ENCODE measurements at regions not wholly inside any gene's neighbourhood (a gene's known extent, or its start where the extent isn't known, plus 50 kb on each side); places are given as distances from the start of the nearest gene placed in this dataset.
A peak's percentile ranks its signal among the peaks of the same experiment; 100 is the strongest.
"Not testable (repeated sequence)": the region's sequence is repeated elsewhere in the genome, so short reads cannot be mapped to it uniquely, and the experiment has no call there.

DNA sequence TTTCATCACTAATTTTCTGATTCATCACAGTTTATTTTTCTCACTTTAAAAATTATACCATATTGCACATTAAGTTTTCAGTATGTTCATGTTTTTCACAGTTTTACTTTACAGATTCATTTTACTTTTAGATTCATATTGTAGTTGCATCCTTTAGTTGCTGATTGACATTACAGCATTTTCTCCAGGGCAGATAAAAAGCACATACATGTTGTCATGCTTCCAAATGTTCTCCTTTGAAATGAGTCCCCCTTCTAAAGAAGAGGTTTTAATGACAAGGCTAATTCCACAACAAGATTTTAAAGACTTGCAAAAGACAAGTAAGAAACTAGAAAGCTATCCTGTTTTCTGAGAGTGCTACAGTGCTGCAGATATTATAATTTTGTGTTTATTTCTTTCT lies 72.1 kb upstream of the RASSF8 start:
- Histone ChIP-seq H3K9me3 (ENCODE audit: control insufficient read depth, insufficient read depth, low read length) (no peaks in the 10 kb centered on the region), H3K9ac (ENCODE audit: low read depth, low read length) (no peak overlapping the region), H3K4me3 (ENCODE audit: low read depth, low read length) (no peak overlapping the region), H3K4me1 (ENCODE audit: control insufficient read depth, insufficient read depth, low read length) (peaks cover 54% of the 10 kb centered on the region), H3K36me3 (ENCODE audit: control insufficient read depth, insufficient read depth, low read length) (no peaks in the 10 kb centered on the region), H3K27me3 (ENCODE audit: control insufficient read depth, insufficient read depth, low read length) (no peaks in the 10 kb centered on the region), H3K27ac (ENCODE audit: low read depth, low read length) (peak overlapping the region; percentile 71)

DNA sequence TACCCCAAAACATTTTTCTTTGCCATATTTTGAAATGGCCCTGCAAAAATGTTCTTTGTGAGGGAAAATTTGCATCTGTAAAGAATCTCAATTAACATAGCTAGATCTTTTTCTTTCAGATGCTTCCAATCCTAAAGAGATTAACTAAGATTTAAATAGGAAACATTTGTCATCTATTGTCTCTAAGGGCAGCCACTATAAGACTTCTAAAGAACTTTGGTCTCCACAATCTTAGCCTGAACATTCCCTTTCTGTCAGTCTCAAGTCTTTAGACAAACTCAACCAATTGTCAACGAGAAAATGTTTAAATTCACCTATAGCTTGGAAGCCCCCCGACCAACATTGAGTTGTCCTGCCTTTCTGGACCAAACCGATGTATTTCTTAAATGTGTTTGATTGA lies 71.1 kb upstream of the RASSF8 start:
- Histone ChIP-seq H3K27me3 (ENCODE audit: control insufficient read depth, insufficient read depth, low read length) (no peaks in the 10 kb centered on the region), H3K9ac (ENCODE audit: low read depth, low read length) (no peak overlapping the region), H3K27ac (ENCODE audit: low read depth, low read length) (peak overlapping the region; percentile 84), H3K9me3 (ENCODE audit: control insufficient read depth, insufficient read depth, low read length) (no peaks in the 10 kb centered on the region), H3K36me3 (ENCODE audit: control insufficient read depth, insufficient read depth, low read length) (no peaks in the 10 kb centered on the region), H3K4me1 (ENCODE audit: control insufficient read depth, insufficient read depth, low read length) (peaks cover 54% of the 10 kb centered on the region), H3K4me3 (ENCODE audit: low read depth, low read length) (0 out of 2 replicates have a peak overlapping the region, but pooled peaks have one; percentile 31)

DNA sequence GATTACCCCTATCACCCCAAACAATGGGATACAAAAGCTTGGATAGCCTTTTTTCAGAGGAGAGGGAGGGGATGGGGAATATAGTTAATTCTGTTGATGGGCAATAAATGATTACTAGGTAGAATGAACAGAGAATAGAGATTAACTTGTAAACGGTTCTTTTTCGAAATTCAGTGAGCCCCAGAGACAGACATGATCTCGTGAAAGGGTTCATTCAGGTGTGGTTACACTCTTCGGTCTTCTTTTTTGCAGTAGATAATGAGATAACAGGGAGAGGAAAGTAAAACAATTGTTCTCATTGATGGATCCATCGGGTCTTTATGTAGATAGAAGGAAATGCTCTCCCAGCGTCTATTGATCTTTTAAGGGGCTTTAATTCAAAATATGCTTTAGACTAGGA lies 69.3 kb upstream of the RASSF8 start:
- no peaks in the 10 kb centered on the region for H3K27me3 ChIP-seq (ENCODE audit: control insufficient read depth, insufficient read depth, low read length)
- H3K4me3 ChIP-seq (ENCODE audit: low read depth, low read length) = no peak overlapping the region
- H3K9me3 ChIP-seq (ENCODE audit: control insufficient read depth, insufficient read depth, low read length) = no peaks in the 10 kb centered on the region
- no peak overlapping the region for H3K9ac ChIP-seq (ENCODE audit: low read depth, low read length)
- no peak overlapping the region for H3K27ac ChIP-seq (ENCODE audit: low read depth, low read length)
- no peaks in the 10 kb centered on the region for H3K36me3 ChIP-seq (ENCODE audit: control insufficient read depth, insufficient read depth, low read length)
- peaks cover 48% of the 10 kb centered on the region for H3K4me1 ChIP-seq (ENCODE audit: control insufficient read depth, insufficient read depth, low read length)

DNA sequence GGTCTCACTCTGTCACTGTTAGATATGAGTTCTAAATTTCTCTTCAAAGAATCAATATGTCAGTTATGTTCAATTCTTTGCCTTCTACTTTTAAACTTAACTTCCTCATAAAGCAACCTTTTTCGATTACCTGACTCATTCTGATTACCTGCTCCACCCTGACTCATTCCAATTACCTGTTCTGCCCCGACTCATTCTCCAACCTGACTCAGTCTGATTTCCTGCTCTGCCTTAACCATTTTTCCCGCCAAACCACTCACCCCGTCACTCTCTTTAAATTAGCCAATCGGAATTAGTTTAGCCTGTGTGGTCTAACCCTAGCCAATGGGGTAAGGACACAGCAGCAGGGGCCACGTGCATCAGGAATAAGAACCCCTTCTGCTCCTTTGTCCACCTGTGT lies 67.4 kb upstream of the RASSF8 start:
- not testable (repeated sequence) for H3K36me3 ChIP-seq (ENCODE audit: control insufficient read depth, insufficient read depth, low read length); H3K9ac ChIP-seq (ENCODE audit: low read depth, low read length); H3K9me3 ChIP-seq (ENCODE audit: control insufficient read depth, insufficient read depth, low read length); H3K4me3 ChIP-seq (ENCODE audit: low read depth, low read length); H3K27ac ChIP-seq (ENCODE audit: low read depth, low read length); H3K27me3 ChIP-seq (ENCODE audit: control insufficient read depth, insufficient read depth, low read length)
- peaks cover 36% of the 10 kb centered on the region for H3K4me1 ChIP-seq (ENCODE audit: control insufficient read depth, insufficient read depth, low read length)

DNA sequence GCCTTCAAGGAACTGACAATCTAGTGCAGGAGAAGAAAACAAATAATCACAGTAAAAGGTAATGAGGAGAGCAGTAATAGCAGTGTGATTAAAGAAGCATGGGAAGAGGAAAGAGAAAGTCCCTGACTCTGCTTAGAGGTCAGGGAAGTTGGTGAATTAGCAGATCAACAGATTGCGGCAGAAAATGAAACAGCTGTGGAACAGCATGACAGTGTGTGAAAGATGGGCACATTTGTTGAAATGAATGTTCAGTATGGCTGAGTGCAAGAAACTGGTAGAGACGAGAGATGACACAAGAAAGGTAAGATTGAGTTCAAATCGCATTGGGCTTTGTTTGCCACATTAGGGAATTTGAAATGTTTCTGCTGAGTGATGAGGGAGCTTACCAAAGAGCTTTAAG lies 63.7 kb upstream of the RASSF8 start:
- Histone ChIP-seq H3K9ac (ENCODE audit: low read depth, low read length) (no peak overlapping the region), H3K36me3 (ENCODE audit: control insufficient read depth, insufficient read depth, low read length) (no peaks in the 10 kb centered on the region), H3K4me3 (ENCODE audit: low read depth, low read length) (no peak overlapping the region), H3K27me3 (ENCODE audit: control insufficient read depth, insufficient read depth, low read length) (no peaks in the 10 kb centered on the region), H3K4me1 (ENCODE audit: control insufficient read depth, insufficient read depth, low read length) (peaks cover 5% of the 10 kb centered on the region; the same call in 1 of the 2 replicates), H3K27ac (ENCODE audit: low read depth, low read length) (no peak overlapping the region), H3K9me3 (ENCODE audit: control insufficient read depth, insufficient read depth, low read length) (peaks cover 6% of the 10 kb centered on the region)

DNA sequence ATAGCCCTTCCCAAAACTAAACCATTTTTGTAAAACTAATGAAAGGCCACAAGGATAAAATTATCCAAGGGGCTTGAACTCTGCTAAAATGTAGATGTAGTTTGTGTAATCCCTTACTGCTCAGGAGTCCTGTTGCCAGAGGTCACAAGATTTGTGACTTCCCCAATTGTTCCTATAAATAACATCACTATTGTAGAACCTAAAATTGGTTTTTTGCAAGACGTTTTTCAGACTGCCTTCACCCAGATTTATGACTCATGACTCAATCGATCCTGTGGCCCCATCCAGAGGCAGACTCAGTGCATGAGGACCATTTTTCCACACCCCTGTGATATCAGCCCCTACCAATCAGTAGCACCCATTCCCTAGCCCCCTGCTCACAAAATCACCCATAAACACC lies 61.5 kb upstream of the RASSF8 start:
- Histone ChIP-seq H3K4me1 (ENCODE audit: control insufficient read depth, insufficient read depth, low read length) (no peaks in the 10 kb centered on the region), H3K36me3 (ENCODE audit: control insufficient read depth, insufficient read depth, low read length) (no peaks in the 10 kb centered on the region), H3K9ac (ENCODE audit: low read depth, low read length) (no peak overlapping the region), H3K4me3 (ENCODE audit: low read depth, low read length) (no peak overlapping the region), H3K27ac (ENCODE audit: low read depth, low read length) (no peak overlapping the region), H3K27me3 (ENCODE audit: control insufficient read depth, insufficient read depth, low read length) (no peaks in the 10 kb centered on the region), H3K9me3 (ENCODE audit: control insufficient read depth, insufficient read depth, low read length) (peaks cover 6% of the 10 kb centered on the region)

DNA sequence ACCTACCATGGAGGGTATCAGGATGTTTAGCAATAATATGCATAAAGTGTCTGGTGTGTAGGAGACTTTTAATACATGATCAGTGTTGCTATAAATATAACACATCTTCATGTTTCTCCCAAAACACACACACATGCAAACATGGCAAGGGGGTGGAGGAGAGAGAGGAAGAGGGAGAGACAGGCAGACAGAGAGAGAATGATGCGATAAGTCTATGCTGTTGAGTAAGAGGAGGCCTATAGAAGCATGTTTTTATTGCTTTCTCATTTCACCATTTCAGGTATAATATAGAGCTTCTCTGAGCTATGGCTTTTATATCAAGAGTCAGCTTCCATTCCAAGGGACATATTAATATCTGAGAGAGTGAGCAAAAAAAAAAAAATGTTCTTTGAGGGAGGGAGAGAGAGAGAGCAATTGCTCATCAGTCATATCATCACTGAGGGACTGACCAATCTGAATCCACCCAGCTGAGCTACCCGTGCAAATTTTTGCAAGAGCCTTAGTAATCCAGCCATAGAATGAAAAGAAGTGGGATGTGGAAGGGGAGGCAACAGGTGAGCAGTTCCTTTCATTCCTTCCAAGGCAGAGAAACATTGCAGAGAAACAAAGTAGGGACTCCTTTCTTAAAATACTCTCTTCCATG lies 54.8 kb upstream of the RASSF8 start:
- H3K4me1 ChIP-seq (ENCODE audit: control insufficient read depth, insufficient read depth, low read length) = no peaks in the 10 kb centered on the region
- H3K4me3 ChIP-seq (ENCODE audit: low read depth, low read length) = no peak overlapping the region
- H3K9me3 ChIP-seq (ENCODE audit: control insufficient read depth, insufficient read depth, low read length) = no peaks in the 10 kb centered on the region
- H3K27ac ChIP-seq (ENCODE audit: low read depth, low read length) = no peak overlapping the region
- no peaks in the 10 kb centered on the region for H3K27me3 ChIP-seq (ENCODE audit: control insufficient read depth, insufficient read depth, low read length)
- H3K36me3 ChIP-seq (ENCODE audit: control insufficient read depth, insufficient read depth, low read length) = no peaks in the 10 kb centered on the region
- H3K9ac ChIP-seq (ENCODE audit: low read depth, low read length) = no peak overlapping the region

DNA sequence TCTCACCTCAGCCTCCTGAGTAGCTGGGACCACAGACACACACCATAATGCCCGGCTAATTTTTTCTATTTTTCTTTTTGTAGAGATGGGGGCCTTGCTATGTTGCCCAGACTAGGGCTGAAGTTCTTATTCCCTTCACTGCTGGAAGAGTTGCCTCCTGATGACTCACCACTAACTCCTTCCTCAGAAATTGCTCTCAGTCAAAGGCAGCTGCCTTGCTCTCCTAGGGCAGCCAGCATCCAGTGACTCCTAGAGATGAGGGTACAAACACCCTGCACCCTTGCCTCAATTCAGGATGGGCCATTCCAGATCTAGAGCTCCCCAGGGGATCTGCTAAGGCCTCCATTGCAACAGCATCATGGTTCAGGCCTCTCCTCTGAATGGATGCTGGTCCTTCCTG lies 54.0 kb upstream of the RASSF8 start:
- H3K9ac ChIP-seq (ENCODE audit: low read depth, low read length) = no peak overlapping the region
- H3K4me3 ChIP-seq (ENCODE audit: low read depth, low read length) = no peak overlapping the region
- no peak overlapping the region for H3K27ac ChIP-seq (ENCODE audit: low read depth, low read length)
- H3K9me3 ChIP-seq (ENCODE audit: control insufficient read depth, insufficient read depth, low read length) = no peaks in the 10 kb centered on the region
- H3K27me3 ChIP-seq (ENCODE audit: control insufficient read depth, insufficient read depth, low read length) = no peaks in the 10 kb centered on the region
- no peaks in the 10 kb centered on the region for H3K36me3 ChIP-seq (ENCODE audit: control insufficient read depth, insufficient read depth, low read length)
- no peaks in the 10 kb centered on the region for H3K4me1 ChIP-seq (ENCODE audit: control insufficient read depth, insufficient read depth, low read length)

DNA sequence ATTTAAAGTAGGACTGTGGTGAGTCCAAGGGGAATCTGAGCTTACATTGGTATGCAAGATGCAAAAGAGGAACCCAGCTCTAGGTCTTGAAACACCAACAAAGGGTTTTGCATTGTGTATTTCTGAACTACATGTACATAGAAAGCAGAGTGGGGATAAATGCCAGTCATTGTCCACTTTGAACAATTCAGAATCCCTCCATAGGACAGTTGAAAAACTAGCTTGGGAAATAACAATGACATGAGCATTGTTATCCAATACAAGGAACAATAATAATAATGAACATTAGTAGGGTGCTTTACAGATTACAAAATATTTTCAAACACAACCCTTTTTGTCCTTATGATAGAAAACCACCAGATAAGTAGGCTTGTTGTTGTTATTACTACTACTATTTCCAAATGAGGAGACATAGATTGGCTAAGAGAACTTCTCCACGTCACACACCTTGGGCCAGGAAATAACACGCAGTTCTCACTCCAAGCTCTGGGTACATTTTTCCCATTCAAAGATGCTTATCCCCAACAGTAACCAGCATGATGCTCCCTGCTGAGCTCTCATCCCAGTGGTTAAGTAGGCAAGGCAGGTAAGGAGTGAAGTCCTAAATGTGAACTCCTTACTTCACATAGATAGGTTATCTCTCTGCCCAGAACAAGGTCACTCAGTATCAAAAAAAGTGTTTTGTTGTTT lies 51.7 kb upstream of the RASSF8 start:
- Histone ChIP-seq H3K4me1 (ENCODE audit: control insufficient read depth, insufficient read depth, low read length) (no peaks in the 10 kb centered on the region), H3K27me3 (ENCODE audit: control insufficient read depth, insufficient read depth, low read length) (no peaks in the 10 kb centered on the region), H3K9me3 (ENCODE audit: control insufficient read depth, insufficient read depth, low read length) (no peaks in the 10 kb centered on the region), H3K27ac (ENCODE audit: low read depth, low read length) (no peak overlapping the region), H3K9ac (ENCODE audit: low read depth, low read length) (no peak overlapping the region), H3K4me3 (ENCODE audit: low read depth, low read length) (no peak overlapping the region), H3K36me3 (ENCODE audit: control insufficient read depth, insufficient read depth, low read length) (no peaks in the 10 kb centered on the region)

Data from HUES48 (cell line).